Smooth muscle cell (in vitro differentiated cells): ENCODE measurements at regions not wholly inside any gene's neighbourhood (a gene's known extent, or its start where the extent isn't known, plus 50 kb on each side); places are given as distances from the start of the nearest gene placed in this dataset.

ENCODE experiments used
- DNase-seq: peaks from one replicate; lab custom pipeline; 2025; ENCODE audit not compliant: unreplicated experiment; lab: John Stamatoyannopoulos, UW
- H2AFZ ChIP-seq: fragments of 200-600 bp; sonication (generic); 2 replicates; pipeline ENCODE4 v1.6.0; 2016; ENCODE audit warnings: antibody characterized with exemption, low read depth, mild to moderate bottlenecking
- H3F3A ChIP-seq: fragments of 200-600 bp; sonication (generic); 2 replicates; pipeline ENCODE4 v1.6.0; 2017; ENCODE audit warnings: antibody characterized with exemption, low read depth
- H3K27ac ChIP-seq: fragments of 200-600 bp; sonication (generic); 2 replicates; pipeline ENCODE4 v1.5.1; 2016; ENCODE audit warnings: low read depth, mild to moderate bottlenecking
- H3K27me3 ChIP-seq: fragments of 200-600 bp; sonication (generic); 2 replicates; pipeline ENCODE4 v1.6.1; 2016; ENCODE audit warnings: low read depth, mild to moderate bottlenecking
- H3K36me3 ChIP-seq: fragments of 200-600 bp; sonication (generic); 2 replicates; pipeline ENCODE4 v1.5.1; 2016; ENCODE audit warnings: low read depth
- H3K4me1 ChIP-seq: fragments of 200-600 bp; sonication (generic); 2 replicates; pipeline ENCODE4 v1.5.1; 2016; ENCODE audit warnings: low read depth
- H3K4me2 ChIP-seq: fragments of 200-600 bp; sonication (generic); 2 replicates; pipeline ENCODE4 v1.6.0; 2016; ENCODE audit warnings: mild to moderate bottlenecking
- H3K4me3 ChIP-seq: fragments of 200-600 bp; sonication (generic); 2 replicates; pipeline ENCODE4 v1.5.1; 2016; ENCODE audit warnings: mild to moderate bottlenecking
- H3K79me2 ChIP-seq: fragments of 200-600 bp; sonication (generic); 2 replicates; pipeline ENCODE4 v1.6.0; 2016; ENCODE audit warnings: low read depth, mild to moderate bottlenecking
- H3K9ac ChIP-seq: fragments of 200-600 bp; sonication (generic); 2 replicates; pipeline ENCODE4 v1.6.0; 2016; ENCODE audit warnings: low read depth
- H3K9me3 ChIP-seq: fragments of 200-600 bp; sonication (generic); replicated peaks from 2 replicates; pipeline ENCODE4 v1.5.1; 2016; ENCODE audit warnings: low read depth
- H4K20me1 ChIP-seq: fragments of 200-600 bp; sonication (generic); 2 replicates; pipeline ENCODE4 v1.6.0; 2016; ENCODE audit warnings: low read depth
- WGBS: methylation state at CpG from one replicate; pipeline ENCODE4 v1.1.7; 2016; ENCODE audit warnings: low lambda C conversion rate; 5-methylcytosine and 5-hydroxymethylcytosine counted together
- TF ChIP-seq, protein P1 (sequence below): fragments of 200-600 bp; sonication (generic); IDR thresholded peaks from 2 replicates; pipeline ENCODE4 v1.5.1; 2017; ENCODE audit warnings: borderline replicate concordance, mild to moderate bottlenecking, antibody characterized with exemption; ENCODE audit not compliant: insufficient read depth, poor library complexity, severe bottlenecking

DNA sequence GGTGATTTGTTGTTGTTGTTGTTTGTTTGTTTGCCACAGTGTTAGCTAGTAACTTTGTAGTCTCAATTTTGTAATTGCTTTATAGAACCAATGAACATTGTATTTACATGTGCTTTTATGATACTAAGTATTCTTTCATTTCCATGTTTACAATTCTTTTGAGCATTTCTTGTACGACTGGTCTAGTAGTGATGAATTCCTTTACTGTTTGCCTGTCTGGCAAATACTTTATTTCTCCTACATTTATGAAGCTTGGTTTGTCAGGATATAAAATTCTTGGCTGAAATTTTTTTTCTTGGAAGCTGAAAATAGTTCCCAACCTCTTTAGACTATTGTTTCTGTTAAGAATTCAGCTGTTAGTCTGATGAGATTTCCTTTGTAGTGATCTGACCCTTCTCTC lies 55.6 kb upstream of the SNCAIP start:
- Histone ChIP-seq H3K9me3 (peaks cover 31% of the 10 kb centered on the region), H3K36me3 (no peaks in the 10 kb centered on the region), H3K4me2 (no peak overlapping the region), H2AFZ (no peak overlapping the region), H3K79me2 (no peaks in the 10 kb centered on the region), H3F3A (no peaks in the 10 kb centered on the region), H3K27me3 (no peaks in the 10 kb centered on the region), H3K27ac (no peak overlapping the region), H4K20me1 (no peaks in the 10 kb centered on the region), H3K9ac (no peak overlapping the region), H3K4me1 (no peaks in the 10 kb centered on the region), H3K4me3 (no peak overlapping the region)
- TF ChIP-seq, protein P1, sequence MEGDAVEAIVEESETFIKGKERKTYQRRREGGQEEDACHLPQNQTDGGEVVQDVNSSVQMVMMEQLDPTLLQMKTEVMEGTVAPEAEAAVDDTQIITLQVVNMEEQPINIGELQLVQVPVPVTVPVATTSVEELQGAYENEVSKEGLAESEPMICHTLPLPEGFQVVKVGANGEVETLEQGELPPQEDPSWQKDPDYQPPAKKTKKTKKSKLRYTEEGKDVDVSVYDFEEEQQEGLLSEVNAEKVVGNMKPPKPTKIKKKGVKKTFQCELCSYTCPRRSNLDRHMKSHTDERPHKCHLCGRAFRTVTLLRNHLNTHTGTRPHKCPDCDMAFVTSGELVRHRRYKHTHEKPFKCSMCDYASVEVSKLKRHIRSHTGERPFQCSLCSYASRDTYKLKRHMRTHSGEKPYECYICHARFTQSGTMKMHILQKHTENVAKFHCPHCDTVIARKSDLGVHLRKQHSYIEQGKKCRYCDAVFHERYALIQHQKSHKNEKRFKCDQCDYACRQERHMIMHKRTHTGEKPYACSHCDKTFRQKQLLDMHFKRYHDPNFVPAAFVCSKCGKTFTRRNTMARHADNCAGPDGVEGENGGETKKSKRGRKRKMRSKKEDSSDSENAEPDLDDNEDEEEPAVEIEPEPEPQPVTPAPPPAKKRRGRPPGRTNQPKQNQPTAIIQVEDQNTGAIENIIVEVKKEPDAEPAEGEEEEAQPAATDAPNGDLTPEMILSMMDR, result no peak
- WGBS, result 92% methylated on average over 1 of the region's 1 CpG
- DNase-seq, result no peak

DNA sequence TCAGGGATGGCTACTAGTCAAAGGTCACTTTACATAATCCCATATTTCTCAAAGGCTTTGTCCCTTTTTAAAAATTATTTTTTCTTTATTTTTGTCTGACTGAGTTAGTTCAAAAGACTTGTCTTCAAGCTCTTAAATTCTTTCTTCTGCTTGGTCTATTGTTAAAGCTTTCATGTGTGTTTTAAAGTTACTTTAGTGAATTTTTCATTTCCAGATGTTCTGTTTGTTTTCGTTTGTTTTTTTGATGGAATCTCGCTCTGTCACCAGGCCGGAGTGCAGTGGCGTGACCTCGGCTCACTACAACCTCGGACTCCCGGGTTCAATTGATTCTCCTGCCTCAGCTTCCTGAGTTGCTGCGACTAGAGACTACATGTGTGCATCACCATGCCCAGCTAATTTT lies 55.0 kb upstream of the SNCAIP start:
- no peak overlapping the region for H3K9ac ChIP-seq
- peaks cover under 1% of the 10 kb centered on the region for H3F3A ChIP-seq
- H4K20me1 ChIP-seq, result no peaks in the 10 kb centered on the region
- WGBS, result 99% methylated on average over 8 of the region's 8 CpGs
- DNase-seq, result no peak
- no peaks in the 10 kb centered on the region for H3K36me3 ChIP-seq
- H3K4me2 ChIP-seq, result no peak overlapping the region
- no peak overlapping the region for H3K27ac ChIP-seq
- TF ChIP-seq, protein P1, result no peak
- no peaks in the 10 kb centered on the region for H3K79me2 ChIP-seq
- peaks cover 31% of the 10 kb centered on the region for H3K9me3 ChIP-seq
- peaks cover 2% of the 10 kb centered on the region for H3K4me1 ChIP-seq
- no peaks in the 10 kb centered on the region for H3K27me3 ChIP-seq
- no peak overlapping the region for H2AFZ ChIP-seq
- H3K4me3 ChIP-seq, result no peak overlapping the region

DNA sequence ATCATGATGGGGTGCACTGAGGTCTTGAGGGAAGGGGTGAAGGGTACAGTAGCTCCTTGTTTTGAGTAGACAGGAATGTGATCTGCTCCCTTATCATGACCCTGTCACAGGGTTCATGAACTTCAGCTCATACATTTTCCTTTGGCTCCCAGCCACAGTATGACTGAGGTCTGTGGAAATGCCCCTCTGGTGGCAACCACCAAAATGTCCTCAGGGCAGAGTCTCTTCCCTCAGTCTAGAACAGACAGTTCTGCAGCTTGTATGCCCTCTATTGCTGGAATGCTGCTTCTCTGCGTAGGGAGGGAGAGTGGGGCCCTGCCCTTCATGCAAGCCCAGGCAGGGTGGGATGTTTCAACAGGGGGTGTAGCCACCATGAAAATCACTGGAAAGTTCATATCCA lies 53.8 kb upstream of the SNCAIP start:
- TF ChIP-seq, protein P1, result no peak
- 74% methylated on average over 1 of the region's 1 CpG for WGBS
- no peak for DNase-seq
- no peaks in the 10 kb centered on the region for H4K20me1 ChIP-seq
- peaks cover 13% of the 10 kb centered on the region for H3K4me1 ChIP-seq
- no peaks in the 10 kb centered on the region for H3K36me3 ChIP-seq
- H3K9ac ChIP-seq, result no peak overlapping the region
- no peak overlapping the region for H3K27ac ChIP-seq
- no peak overlapping the region for H3K4me2 ChIP-seq
- H3K79me2 ChIP-seq, result no peaks in the 10 kb centered on the region
- no peaks in the 10 kb centered on the region for H3K27me3 ChIP-seq
- H3K4me3 ChIP-seq, result no peak overlapping the region
- H2AFZ ChIP-seq, result no peak overlapping the region
- peaks cover 31% of the 10 kb centered on the region for H3K9me3 ChIP-seq
- H3F3A ChIP-seq, result peaks cover 3% of the 10 kb centered on the region

DNA sequence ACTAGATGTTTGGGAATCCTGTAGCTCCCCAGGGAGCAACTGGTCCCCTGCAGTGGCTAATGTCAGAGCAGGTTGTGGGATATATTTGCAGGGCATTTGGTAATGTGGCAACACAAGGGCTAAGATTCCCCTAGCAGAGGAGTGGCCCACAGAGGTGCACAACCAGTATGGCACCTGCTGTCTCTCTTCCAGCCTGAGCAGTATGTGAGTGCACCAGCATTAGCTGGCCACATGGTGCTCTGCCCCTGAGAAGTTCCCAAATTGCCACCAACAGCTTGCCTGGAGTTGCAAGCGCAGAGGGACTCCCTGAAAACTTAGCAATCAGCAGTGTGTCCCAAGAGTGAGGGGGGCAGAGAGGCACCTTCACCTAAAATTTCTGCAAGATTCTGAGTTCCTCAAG lies 53.2 kb upstream of the SNCAIP start:
- Histone ChIP-seq H3K36me3 (no peaks in the 10 kb centered on the region), H3F3A (peaks cover 3% of the 10 kb centered on the region), H3K27me3 (no peaks in the 10 kb centered on the region), H3K4me1 (peaks cover 19% of the 10 kb centered on the region), H3K9ac (no peak overlapping the region), H3K27ac (no peak overlapping the region), H2AFZ (no peak overlapping the region), H3K79me2 (no peaks in the 10 kb centered on the region), H4K20me1 (no peaks in the 10 kb centered on the region), H3K4me3 (no peak overlapping the region), H3K9me3 (peaks cover 31% of the 10 kb centered on the region), H3K4me2 (no peak overlapping the region)
- DNase-seq, result no peak
- TF ChIP-seq, protein P1, result no peak
- WGBS, result 95% methylated on average over 1 of the region's 1 CpG
